ENCODE measurements at regions not wholly inside any gene's neighbourhood (a gene's known extent, or its start where the extent isn't known, plus 50 kb on each side); places are given as distances from the start of the nearest gene placed in this dataset.

DNA sequence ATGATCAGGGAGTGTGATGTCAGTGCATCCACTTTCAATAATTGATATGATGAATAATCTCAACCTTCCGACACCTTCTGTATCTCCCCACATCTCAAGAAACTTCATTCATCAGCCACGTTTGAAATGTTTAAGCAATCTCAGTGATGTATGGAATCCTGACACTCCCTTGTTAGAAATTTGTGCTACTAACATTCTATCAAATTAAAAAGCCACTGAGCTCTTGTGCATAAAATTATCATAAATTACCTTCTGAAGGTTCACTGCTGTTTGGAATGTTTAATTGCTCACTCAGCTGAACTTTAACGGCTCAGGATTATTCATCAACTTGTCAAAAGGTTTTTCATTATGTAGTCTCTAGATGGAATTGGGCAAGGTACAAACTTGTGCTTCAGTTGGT, 108.4 kb upstream of the DPH6 start:
- no peak overlapping the region for H3K27ac ChIP-seq
- TF ChIP-seq ZFX (IDR thresholded peaks at IDR 0.05; ENCODE audit: borderline replicate concordance): no peak
- TF ChIP-seq, protein P1, sequence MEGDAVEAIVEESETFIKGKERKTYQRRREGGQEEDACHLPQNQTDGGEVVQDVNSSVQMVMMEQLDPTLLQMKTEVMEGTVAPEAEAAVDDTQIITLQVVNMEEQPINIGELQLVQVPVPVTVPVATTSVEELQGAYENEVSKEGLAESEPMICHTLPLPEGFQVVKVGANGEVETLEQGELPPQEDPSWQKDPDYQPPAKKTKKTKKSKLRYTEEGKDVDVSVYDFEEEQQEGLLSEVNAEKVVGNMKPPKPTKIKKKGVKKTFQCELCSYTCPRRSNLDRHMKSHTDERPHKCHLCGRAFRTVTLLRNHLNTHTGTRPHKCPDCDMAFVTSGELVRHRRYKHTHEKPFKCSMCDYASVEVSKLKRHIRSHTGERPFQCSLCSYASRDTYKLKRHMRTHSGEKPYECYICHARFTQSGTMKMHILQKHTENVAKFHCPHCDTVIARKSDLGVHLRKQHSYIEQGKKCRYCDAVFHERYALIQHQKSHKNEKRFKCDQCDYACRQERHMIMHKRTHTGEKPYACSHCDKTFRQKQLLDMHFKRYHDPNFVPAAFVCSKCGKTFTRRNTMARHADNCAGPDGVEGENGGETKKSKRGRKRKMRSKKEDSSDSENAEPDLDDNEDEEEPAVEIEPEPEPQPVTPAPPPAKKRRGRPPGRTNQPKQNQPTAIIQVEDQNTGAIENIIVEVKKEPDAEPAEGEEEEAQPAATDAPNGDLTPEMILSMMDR (IDR thresholded peaks at IDR 0.05): no peak

DNA sequence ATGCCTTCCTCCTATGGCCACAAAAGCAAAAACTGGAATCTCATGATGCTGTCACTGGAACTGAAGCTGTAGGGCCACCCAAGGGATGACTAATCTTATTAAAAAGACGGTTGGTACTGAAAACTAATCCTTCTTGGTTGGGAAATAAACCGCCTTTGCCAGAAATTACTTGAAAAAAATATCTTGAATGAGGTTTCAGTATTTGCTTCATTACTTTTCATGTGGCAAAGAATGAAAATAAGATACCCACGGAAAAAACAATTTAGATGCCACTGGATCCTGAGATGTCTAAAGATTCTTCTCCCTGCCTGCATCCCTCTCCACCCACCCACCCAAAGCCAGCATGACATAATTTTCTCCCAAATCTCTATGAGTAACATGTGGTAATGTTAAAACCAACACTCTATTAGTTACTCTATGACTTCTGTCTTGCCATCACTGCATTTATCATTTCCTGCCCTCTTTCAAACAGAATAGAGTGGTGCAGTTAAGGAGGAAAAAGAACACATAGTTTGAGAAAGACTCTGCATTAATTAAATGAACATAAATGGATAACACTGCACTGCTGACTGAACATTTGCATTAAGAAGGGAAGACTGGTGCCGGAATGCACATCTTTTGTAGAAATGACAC, 111.8 kb upstream of the DPH6 start:
- TF ChIP-seq, protein P1 (IDR thresholded peaks at IDR 0.05): no peak
- TF ChIP-seq ZFX (IDR thresholded peaks at IDR 0.05; ENCODE audit: borderline replicate concordance): no peak
- H3K27ac ChIP-seq: no peak overlapping the region

- TF ChIP-seq, protein P1 (IDR thresholded peaks at IDR 0.05): no peak
- TF ChIP-seq ZFX (IDR thresholded peaks at IDR 0.05; ENCODE audit: borderline replicate concordance): no peak
- H3K27ac ChIP-seq: no peak overlapping the region
Observed at GRCh38 chr15:35663956-35664355, 118.0 kb upstream of the DPH6 start.

GRCh38 chr15:35665896-35666536, 120.1 kb upstream of the DPH6 start:
- no peak overlapping the region for H3K27ac ChIP-seq
- TF ChIP-seq, protein P1 (IDR thresholded peaks at IDR 0.05): no peak
- TF ChIP-seq ZFX (IDR thresholded peaks at IDR 0.05; ENCODE audit: borderline replicate concordance): no peak

- TF ChIP-seq ZFX (IDR thresholded peaks at IDR 0.05; ENCODE audit: borderline replicate concordance): no peak
- TF ChIP-seq, protein P1 (IDR thresholded peaks at IDR 0.05): no peak
- no peak overlapping the region for H3K27ac ChIP-seq
Observed at GRCh38 chr15:35667908-35668307, 121.9 kb upstream of the DPH6 start.

- H3K27ac ChIP-seq: no peak overlapping the region
- TF ChIP-seq, protein P1 (IDR thresholded peaks at IDR 0.05): no peak
- no peak for TF ChIP-seq ZFX (IDR thresholded peaks at IDR 0.05; ENCODE audit: borderline replicate concordance)
Observed at GRCh38 chr15:35669021-35669420, 123.1 kb upstream of the DPH6 start.

- H3K27ac ChIP-seq: no peak overlapping the region
- TF ChIP-seq, protein P1 (IDR thresholded peaks at IDR 0.05): no peak
- TF ChIP-seq ZFX (IDR thresholded peaks at IDR 0.05; ENCODE audit: borderline replicate concordance): no peak
Observed at GRCh38 chr15:35669432-35670045, 123.6 kb upstream of the DPH6 start.

All from 22Rv1 (cell line).